ENCODE measurements at regions not wholly inside any gene's neighbourhood (a gene's known extent, or its start where the extent isn't known, plus 50 kb on each side); places are given as distances from the start of the nearest gene placed in this dataset.

DNA sequence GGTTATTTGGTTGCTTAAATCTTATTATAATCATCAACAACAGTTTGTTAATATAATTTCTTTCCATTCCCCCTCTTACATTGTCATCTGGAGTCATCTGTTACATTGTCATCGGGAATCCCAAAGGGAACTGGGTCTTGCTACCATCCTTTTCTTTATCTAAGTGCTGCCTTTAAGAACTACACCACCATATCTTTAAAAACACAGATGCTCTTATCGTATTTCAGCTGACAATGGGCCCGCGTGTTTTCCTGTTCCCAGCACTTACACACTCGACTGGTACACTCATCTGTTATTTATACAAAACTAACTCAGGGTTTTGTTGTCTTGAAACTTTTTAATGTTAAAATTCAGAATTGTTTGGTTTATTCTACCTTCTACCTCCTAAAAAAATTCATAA is 256.2 kb upstream of the MGMT start:
- TF ChIP-seq, protein P1, sequence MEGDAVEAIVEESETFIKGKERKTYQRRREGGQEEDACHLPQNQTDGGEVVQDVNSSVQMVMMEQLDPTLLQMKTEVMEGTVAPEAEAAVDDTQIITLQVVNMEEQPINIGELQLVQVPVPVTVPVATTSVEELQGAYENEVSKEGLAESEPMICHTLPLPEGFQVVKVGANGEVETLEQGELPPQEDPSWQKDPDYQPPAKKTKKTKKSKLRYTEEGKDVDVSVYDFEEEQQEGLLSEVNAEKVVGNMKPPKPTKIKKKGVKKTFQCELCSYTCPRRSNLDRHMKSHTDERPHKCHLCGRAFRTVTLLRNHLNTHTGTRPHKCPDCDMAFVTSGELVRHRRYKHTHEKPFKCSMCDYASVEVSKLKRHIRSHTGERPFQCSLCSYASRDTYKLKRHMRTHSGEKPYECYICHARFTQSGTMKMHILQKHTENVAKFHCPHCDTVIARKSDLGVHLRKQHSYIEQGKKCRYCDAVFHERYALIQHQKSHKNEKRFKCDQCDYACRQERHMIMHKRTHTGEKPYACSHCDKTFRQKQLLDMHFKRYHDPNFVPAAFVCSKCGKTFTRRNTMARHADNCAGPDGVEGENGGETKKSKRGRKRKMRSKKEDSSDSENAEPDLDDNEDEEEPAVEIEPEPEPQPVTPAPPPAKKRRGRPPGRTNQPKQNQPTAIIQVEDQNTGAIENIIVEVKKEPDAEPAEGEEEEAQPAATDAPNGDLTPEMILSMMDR (IDR thresholded peaks at IDR 0.05; ENCODE audit: low read depth, low read length): no peak
- TF ChIP-seq EZH2phosphoT487 (IDR thresholded peaks at IDR 0.05; ENCODE audit: low read depth): no peak

Data from OCI-LY3 (cell line).